ENCODE measurements at regions not wholly inside any gene's neighbourhood (a gene's known extent, or its start where the extent isn't known, plus 50 kb on each side); places are given as distances from the start of the nearest gene placed in this dataset.

- DNase-seq: no peak
- Histone ChIP-seq H3K27ac (no peak overlapping the region), H3K4me3 (ENCODE audit: low read depth, low read length) (no peak overlapping the region), H3K36me3 (no peaks in the 10 kb centered on the region), H3K27me3 (ENCODE audit: insufficient read depth, low read depth, severe bottlenecking) (no peaks in the 10 kb centered on the region), H3K9me3 (ENCODE audit: severe bottlenecking) (no peaks in the 10 kb centered on the region)
- TF ChIP-seq CTCF (IDR thresholded peaks at IDR 0.05; ENCODE audit: low read depth, low read length): no peak
Measured at GRCh38 chr13:109654341-109655205, 131.8 kb downstream of the IRS2 start.

GRCh38 chr13:109652531-109652930 is 133.9 kb downstream of the IRS2 start:
- TF ChIP-seq CTCF (IDR thresholded peaks at IDR 0.05; ENCODE audit: low read depth, low read length): no peak
- no peaks in the 10 kb centered on the region for H3K9me3 ChIP-seq (ENCODE audit: severe bottlenecking)
- H3K27ac ChIP-seq: no peak overlapping the region
- H3K27me3 ChIP-seq (ENCODE audit: insufficient read depth, low read depth, severe bottlenecking): no peaks in the 10 kb centered on the region
- no peak overlapping the region for H3K4me3 ChIP-seq (ENCODE audit: low read depth, low read length)
- DNase-seq: no peak
- no peaks in the 10 kb centered on the region for H3K36me3 ChIP-seq

- H3K4me3 ChIP-seq (ENCODE audit: low read depth, low read length): no peak overlapping the region
- no peaks in the 10 kb centered on the region for H3K27me3 ChIP-seq (ENCODE audit: insufficient read depth, low read depth, severe bottlenecking)
Measured at GRCh38 chr13:109651854-109652253, 134.5 kb downstream of the IRS2 start.

GRCh38 chr13:109651311-109651710 is 135.1 kb downstream of the IRS2 start:
- Histone ChIP-seq H3K36me3 (no peaks in the 10 kb centered on the region), H3K27ac (no peak overlapping the region), H3K9me3 (ENCODE audit: severe bottlenecking) (no peaks in the 10 kb centered on the region), H3K4me3 (ENCODE audit: low read depth, low read length) (no peak overlapping the region), H3K27me3 (ENCODE audit: insufficient read depth, low read depth, severe bottlenecking) (no peaks in the 10 kb centered on the region)
- DNase-seq: no peak
- no peak for TF ChIP-seq CTCF (IDR thresholded peaks at IDR 0.05; ENCODE audit: low read depth, low read length)

More at GRCh38 chr13:109651854-109652253, 134.5 kb downstream of the IRS2 start:
- DNase-seq: no peak
- Histone ChIP-seq H3K9me3 (ENCODE audit: severe bottlenecking) (no peaks in the 10 kb centered on the region), H3K27ac (no peak overlapping the region), H3K36me3 (no peaks in the 10 kb centered on the region)
- TF ChIP-seq CTCF (IDR thresholded peaks at IDR 0.05; ENCODE audit: low read depth, low read length): no peak

GRCh38 chr13:109650861-109651260 is 135.5 kb downstream of the IRS2 start:
- TF ChIP-seq CTCF (IDR thresholded peaks at IDR 0.05; ENCODE audit: low read depth, low read length): no peak
- DNase-seq: no peak
- no peaks in the 10 kb centered on the region for H3K9me3 ChIP-seq (ENCODE audit: severe bottlenecking)
- H3K27ac ChIP-seq: no peak overlapping the region
- no peaks in the 10 kb centered on the region for H3K27me3 ChIP-seq (ENCODE audit: insufficient read depth, low read depth, severe bottlenecking)
- H3K36me3 ChIP-seq: no peaks in the 10 kb centered on the region
- no peak overlapping the region for H3K4me3 ChIP-seq (ENCODE audit: low read depth, low read length)

- no peaks in the 10 kb centered on the region for H3K27me3 ChIP-seq (ENCODE audit: insufficient read depth, low read depth, severe bottlenecking)
- no peak overlapping the region for H3K4me3 ChIP-seq (ENCODE audit: low read depth, low read length)
- H3K27ac ChIP-seq: no peak overlapping the region
- DNase-seq: no peak
- H3K36me3 ChIP-seq: no peaks in the 10 kb centered on the region
- no peaks in the 10 kb centered on the region for H3K9me3 ChIP-seq (ENCODE audit: severe bottlenecking)
- no peak for TF ChIP-seq CTCF (IDR thresholded peaks at IDR 0.05; ENCODE audit: low read depth, low read length)
Measured at GRCh38 chr13:109649713-109650112, 136.7 kb downstream of the IRS2 start.
